Fibroblast of the aortic adventitia (primary cell): ENCODE measurements at regions not wholly inside any gene's neighbourhood (a gene's known extent, or its start where the extent isn't known, plus 50 kb on each side); places are given as distances from the start of the nearest gene placed in this dataset.
"Not testable (repeated sequence)": the region's sequence is repeated elsewhere in the genome, so short reads cannot be mapped to it uniquely, and the experiment has no call there.

Source experiments
- DNase-seq: peaks from one replicate; pipeline ENCODE4 v3.0.0-alpha.2; 2010; ENCODE audit warnings: low read depth
- H3K4me3 ChIP-seq: 2 replicates; pipeline ENCODE4 v1.5.1; 2011; ENCODE audit warnings: low read depth, mild to moderate bottlenecking, control low read depth, low read length, moderate library complexity
- CTCF ChIP-seq: IDR thresholded peaks from 2 replicates; pipeline ENCODE4 v1.5.1; 2011; ENCODE audit warnings: mild to moderate bottlenecking, low read length, control low read depth, inconsistent platforms; ENCODE audit not compliant: insufficient read depth

GRCh38 chr1:189103956-189104355 lies 1373.7 kb downstream of the BRINP3 start:
- no peak overlapping the region for H3K4me3 ChIP-seq
- DNase-seq, result no peak
- TF ChIP-seq CTCF, result no peak

DNA sequence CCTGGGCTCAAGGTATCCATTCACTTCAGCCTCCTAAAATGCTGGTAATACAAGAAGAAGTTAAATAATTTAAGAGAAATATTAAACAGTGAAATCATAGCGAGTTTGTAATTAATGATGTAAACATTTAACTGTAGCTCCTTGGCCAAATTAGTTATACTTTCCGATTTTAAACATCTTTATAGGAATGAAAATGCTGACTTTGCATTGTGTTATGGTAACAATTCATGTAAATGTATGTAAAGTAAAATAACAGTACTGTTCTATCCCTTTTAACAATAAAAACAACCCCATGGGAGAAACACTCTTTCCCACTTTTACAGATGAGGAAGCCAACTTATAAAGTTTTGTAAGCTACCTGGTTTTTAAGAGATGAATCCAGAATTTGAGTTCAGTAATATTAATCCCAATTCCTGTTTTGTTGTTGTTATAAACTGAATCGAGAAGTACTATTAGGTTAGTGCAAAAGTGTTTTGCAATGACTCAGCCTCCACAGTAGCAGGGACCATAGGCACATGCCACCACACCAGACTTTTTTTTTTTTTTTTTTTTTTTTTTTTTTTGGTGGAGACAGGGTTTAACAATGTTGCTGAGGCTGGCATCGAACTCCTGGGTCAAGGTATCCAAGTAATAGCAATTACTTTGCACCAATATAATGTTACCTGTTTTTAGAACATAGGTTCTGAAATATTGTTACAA lies 1360.4 kb downstream of the BRINP3 start:
- no peak for DNase-seq
- no peak for TF ChIP-seq CTCF
- no peak overlapping the region for H3K4me3 ChIP-seq

DNA sequence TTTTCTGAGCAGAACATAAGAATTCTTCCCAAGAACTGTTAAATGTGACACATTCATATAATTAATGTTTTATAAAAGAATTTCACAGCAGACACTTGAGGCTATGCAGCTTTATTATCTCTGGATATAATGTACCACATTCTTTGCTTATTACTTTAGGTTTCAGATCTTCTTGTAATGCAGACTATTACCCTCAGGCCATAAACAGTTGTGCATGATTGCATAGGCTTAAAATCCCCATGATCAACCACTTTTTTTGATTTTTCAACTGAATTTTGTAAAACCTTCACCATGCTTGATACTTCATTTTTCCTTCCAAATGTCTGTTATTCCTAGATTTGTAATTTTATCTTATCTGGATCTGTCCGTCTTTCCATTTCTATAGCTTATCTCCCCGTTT lies 1355.7 kb downstream of the BRINP3 start:
- no peak for TF ChIP-seq CTCF
- H3K4me3 ChIP-seq, result no peak overlapping the region
- DNase-seq, result no peak

GRCh38 chr1:189125694-189126093 lies 1352.0 kb downstream of the BRINP3 start:
- H3K4me3 ChIP-seq, result no peak overlapping the region
- DNase-seq, result no peak
- no peak for TF ChIP-seq CTCF

DNA sequence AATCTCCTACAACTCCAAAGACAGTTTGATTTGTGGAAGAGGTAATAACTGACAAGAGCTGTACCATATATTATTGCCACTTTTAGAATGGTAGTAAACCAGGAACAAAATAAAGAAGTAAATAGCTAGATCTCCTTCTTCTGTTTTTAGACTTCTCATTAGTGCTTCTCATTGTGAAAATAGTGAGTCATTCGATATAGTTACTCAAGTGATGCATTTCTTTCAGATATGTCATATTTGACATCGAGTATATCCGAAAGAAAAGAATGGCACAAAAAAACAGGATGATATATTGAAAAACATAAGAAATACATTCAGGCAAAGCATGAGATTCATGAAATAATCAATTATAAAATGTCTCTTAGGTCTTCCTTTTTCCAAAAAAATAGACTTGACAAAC lies 1346.1 kb downstream of the BRINP3 start:
- DNase-seq, result no peak
- TF ChIP-seq CTCF, result no peak

DNA sequence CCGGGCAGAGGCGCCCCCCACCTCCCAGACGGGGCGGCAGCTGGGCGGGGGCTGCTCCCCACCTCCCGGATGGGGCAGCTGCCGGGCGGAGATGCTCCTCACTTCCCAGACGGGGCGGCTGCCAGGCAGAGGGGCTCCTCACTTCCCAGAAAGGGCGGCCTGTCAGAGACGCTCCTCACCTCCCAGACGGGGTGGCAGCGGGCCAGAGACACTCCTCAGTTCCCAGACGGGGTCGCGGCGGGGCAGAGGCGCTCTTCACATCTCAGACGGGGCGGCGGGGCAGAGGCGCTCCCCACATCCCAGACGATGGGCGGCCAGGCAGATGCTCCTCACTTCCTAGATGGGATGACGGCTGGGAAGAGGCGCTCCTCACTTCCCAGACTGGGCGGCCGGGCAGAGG lies 1337.9 kb downstream of the BRINP3 start:
- not testable (repeated sequence) for H3K4me3 ChIP-seq, DNase-seq

More for the DNA sequence above, 1346.1 kb downstream of the BRINP3 start:
- H3K4me3 ChIP-seq, result no peak overlapping the region

DNA sequence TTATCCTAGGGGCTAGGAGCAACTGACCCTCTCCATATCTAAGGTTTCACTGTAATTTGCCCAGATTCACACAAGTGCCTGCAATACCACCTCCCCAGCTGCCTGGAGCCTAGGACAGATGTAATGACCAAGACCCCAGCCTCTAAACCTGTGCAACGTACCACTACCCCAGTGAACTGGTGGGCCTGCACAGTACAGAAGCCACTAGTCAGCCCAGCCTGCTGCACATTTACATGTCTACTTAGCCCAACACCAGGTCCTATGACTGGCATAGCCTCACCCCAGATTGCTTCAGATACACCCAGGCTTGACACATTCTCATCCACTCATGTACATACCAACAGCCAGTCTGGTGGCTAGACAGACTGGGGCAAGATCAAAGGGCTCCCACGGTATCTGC lies 1336.6 kb downstream of the BRINP3 start:
- TF ChIP-seq CTCF, result no peak
- no peak overlapping the region for H3K4me3 ChIP-seq
- DNase-seq, result no peak
